ENCODE measurements at regions not wholly inside any gene's neighbourhood (a gene's known extent, or its start where the extent isn't known, plus 50 kb on each side); places are given as distances from the start of the nearest gene placed in this dataset.

DNA sequence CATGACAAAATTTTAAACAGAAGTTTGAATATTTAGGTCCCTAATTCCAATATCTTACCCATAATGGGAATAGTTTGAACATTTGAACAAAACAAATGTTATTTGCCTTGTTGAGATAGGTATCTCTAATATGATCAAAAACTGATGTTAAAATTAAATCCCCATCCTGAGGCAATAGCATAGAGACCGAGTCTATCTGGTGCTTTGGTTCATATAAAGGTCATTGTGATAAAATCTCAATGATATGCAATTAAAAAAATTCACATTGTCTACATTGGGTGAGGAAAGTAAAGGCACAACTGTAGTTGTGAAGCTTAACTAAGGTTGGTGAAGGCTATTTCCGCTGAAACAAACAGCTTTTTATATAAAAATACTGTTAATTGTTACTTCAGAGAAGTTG lies 318.3 kb downstream of the CAAP1 start:
- no peak for TF ChIP-seq POLR2AphosphoS5 (IDR thresholded peaks at IDR 0.05; ENCODE audit: low read depth, low read length)
- TF ChIP-seq, protein P1, sequence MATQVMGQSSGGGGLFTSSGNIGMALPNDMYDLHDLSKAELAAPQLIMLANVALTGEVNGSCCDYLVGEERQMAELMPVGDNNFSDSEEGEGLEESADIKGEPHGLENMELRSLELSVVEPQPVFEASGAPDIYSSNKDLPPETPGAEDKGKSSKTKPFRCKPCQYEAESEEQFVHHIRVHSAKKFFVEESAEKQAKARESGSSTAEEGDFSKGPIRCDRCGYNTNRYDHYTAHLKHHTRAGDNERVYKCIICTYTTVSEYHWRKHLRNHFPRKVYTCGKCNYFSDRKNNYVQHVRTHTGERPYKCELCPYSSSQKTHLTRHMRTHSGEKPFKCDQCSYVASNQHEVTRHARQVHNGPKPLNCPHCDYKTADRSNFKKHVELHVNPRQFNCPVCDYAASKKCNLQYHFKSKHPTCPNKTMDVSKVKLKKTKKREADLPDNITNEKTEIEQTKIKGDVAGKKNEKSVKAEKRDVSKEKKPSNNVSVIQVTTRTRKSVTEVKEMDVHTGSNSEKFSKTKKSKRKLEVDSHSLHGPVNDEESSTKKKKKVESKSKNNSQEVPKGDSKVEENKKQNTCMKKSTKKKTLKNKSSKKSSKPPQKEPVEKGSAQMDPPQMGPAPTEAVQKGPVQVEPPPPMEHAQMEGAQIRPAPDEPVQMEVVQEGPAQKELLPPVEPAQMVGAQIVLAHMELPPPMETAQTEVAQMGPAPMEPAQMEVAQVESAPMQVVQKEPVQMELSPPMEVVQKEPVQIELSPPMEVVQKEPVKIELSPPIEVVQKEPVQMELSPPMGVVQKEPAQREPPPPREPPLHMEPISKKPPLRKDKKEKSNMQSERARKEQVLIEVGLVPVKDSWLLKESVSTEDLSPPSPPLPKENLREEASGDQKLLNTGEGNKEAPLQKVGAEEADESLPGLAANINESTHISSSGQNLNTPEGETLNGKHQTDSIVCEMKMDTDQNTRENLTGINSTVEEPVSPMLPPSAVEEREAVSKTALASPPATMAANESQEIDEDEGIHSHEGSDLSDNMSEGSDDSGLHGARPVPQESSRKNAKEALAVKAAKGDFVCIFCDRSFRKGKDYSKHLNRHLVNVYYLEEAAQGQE (IDR thresholded peaks at IDR 0.05; ENCODE audit: insufficient read depth in 1 of 2, low read depth in 2 of 2, low read length in 2 of 2), result no peak
- no peak for TF ChIP-seq TAF1 (IDR thresholded peaks at IDR 0.05; ENCODE audit: borderline replicate concordance, insufficient read depth, low read length)

Data from PFSK-1 (cell line).